HUES48 (cell line): ENCODE measurements at regions not wholly inside any gene's neighbourhood (a gene's known extent, or its start where the extent isn't known, plus 50 kb on each side); places are given as distances from the start of the nearest gene placed in this dataset.

Source experiments
- H3K27ac ChIP-seq: one replicate; pipeline ENCODE4 v1.7.0; 2013; ENCODE audit warnings: low read depth, low read length, inconsistent platforms
- H3K27me3 ChIP-seq: 2 replicates; pipeline ENCODE4 v1.6.1; 2013; ENCODE audit warnings: mild to moderate bottlenecking, low read length; ENCODE audit not compliant: control insufficient read depth, insufficient read depth
- H3K36me3 ChIP-seq: 2 replicates; pipeline ENCODE4 v1.6.1; 2013; ENCODE audit warnings: low read length; ENCODE audit not compliant: control insufficient read depth, insufficient read depth
- H3K4me1 ChIP-seq: 2 replicates; pipeline ENCODE4 v1.6.1; 2013; ENCODE audit warnings: mild to moderate bottlenecking, low read length; ENCODE audit not compliant: control insufficient read depth, insufficient read depth
- H3K4me3 ChIP-seq: 2 replicates; pipeline ENCODE4 v1.5.1; 2013; ENCODE audit warnings: mild to moderate bottlenecking, low read depth, low read length
- H3K9ac ChIP-seq: 2 replicates; pipeline ENCODE4 v1.6.1; 2013; ENCODE audit warnings: mild to moderate bottlenecking, low read depth, low read length, moderate library complexity
- H3K9me3 ChIP-seq: 2 replicates; pipeline ENCODE4 v1.6.1; 2013; ENCODE audit warnings: low read length; ENCODE audit not compliant: control insufficient read depth, insufficient read depth

- no peak overlapping the region for H3K27ac ChIP-seq
- peaks cover 13% of the 10 kb centered on the region for H3K4me1 ChIP-seq
- no peak overlapping the region for H3K4me3 ChIP-seq
- H3K9ac ChIP-seq: no peak overlapping the region
- H3K36me3 ChIP-seq: no peaks in the 10 kb centered on the region
- H3K27me3 ChIP-seq: no peaks in the 10 kb centered on the region
- H3K9me3 ChIP-seq: no peaks in the 10 kb centered on the region
Observed at GRCh38 chr16:80327740-80328139, 213.1 kb upstream of the DYNLRB2 start.

- H3K9ac ChIP-seq: no peak overlapping the region
- no peak overlapping the region for H3K4me3 ChIP-seq
- H3K27me3 ChIP-seq: no peaks in the 10 kb centered on the region
- no peaks in the 10 kb centered on the region for H3K9me3 ChIP-seq
- no peaks in the 10 kb centered on the region for H3K36me3 ChIP-seq
- H3K27ac ChIP-seq: no peak overlapping the region
- H3K4me1 ChIP-seq: peaks cover 13% of the 10 kb centered on the region
Observed at GRCh38 chr16:80324371-80324770, 216.4 kb upstream of the DYNLRB2 start.

- Histone ChIP-seq H3K4me1 (peaks cover 13% of the 10 kb centered on the region), H3K27ac (no peak overlapping the region), H3K4me3 (no peak overlapping the region), H3K9me3 (no peaks in the 10 kb centered on the region), H3K9ac (no peak overlapping the region), H3K27me3 (no peaks in the 10 kb centered on the region), H3K36me3 (no peaks in the 10 kb centered on the region)
Observed at GRCh38 chr16:80323808-80324195, 217.0 kb upstream of the DYNLRB2 start.

GRCh38 chr16:80323187-80323807 lies 217.5 kb upstream of the DYNLRB2 start:
- no peak overlapping the region for H3K4me3 ChIP-seq
- H3K4me1 ChIP-seq: peaks cover 13% of the 10 kb centered on the region
- no peak overlapping the region for H3K27ac ChIP-seq
- no peaks in the 10 kb centered on the region for H3K9me3 ChIP-seq
- H3K36me3 ChIP-seq: no peaks in the 10 kb centered on the region
- H3K27me3 ChIP-seq: no peaks in the 10 kb centered on the region
- no peak overlapping the region for H3K9ac ChIP-seq

- H3K4me3 ChIP-seq: no peak overlapping the region
- H3K9me3 ChIP-seq: no peaks in the 10 kb centered on the region
- H3K9ac ChIP-seq: no peak overlapping the region
- H3K27me3 ChIP-seq: no peaks in the 10 kb centered on the region
- no peak overlapping the region for H3K27ac ChIP-seq
- H3K4me1 ChIP-seq: peaks cover 9% of the 10 kb centered on the region; the same call in 1 of the 2 replicates
- no peaks in the 10 kb centered on the region for H3K36me3 ChIP-seq
Observed at GRCh38 chr16:80319181-80319580, 221.6 kb upstream of the DYNLRB2 start.

- Histone ChIP-seq H3K27me3 (no peaks in the 10 kb centered on the region), H3K9ac (no peak overlapping the region), H3K4me1 (no peaks in the 10 kb centered on the region; the same call in 1 of the 2 replicates), H3K36me3 (no peaks in the 10 kb centered on the region), H3K27ac (no peak overlapping the region), H3K9me3 (no peaks in the 10 kb centered on the region), H3K4me3 (no peak overlapping the region)
Observed at GRCh38 chr16:80318107-80318506, 222.7 kb upstream of the DYNLRB2 start.

GRCh38 chr16:80317599-80318037 lies 223.2 kb upstream of the DYNLRB2 start:
- no peak overlapping the region for H3K27ac ChIP-seq
- no peaks in the 10 kb centered on the region for H3K4me1 ChIP-seq
- no peaks in the 10 kb centered on the region for H3K9me3 ChIP-seq
- H3K27me3 ChIP-seq: no peaks in the 10 kb centered on the region
- H3K4me3 ChIP-seq: no peak overlapping the region
- no peaks in the 10 kb centered on the region for H3K36me3 ChIP-seq
- no peak overlapping the region for H3K9ac ChIP-seq

- Histone ChIP-seq H3K36me3 (no peaks in the 10 kb centered on the region), H3K4me1 (no peaks in the 10 kb centered on the region), H3K9me3 (no peaks in the 10 kb centered on the region), H3K4me3 (no peak overlapping the region), H3K27ac (no peak overlapping the region), H3K27me3 (no peaks in the 10 kb centered on the region), H3K9ac (no peak overlapping the region)
Observed at GRCh38 chr16:80317116-80317515, 223.7 kb upstream of the DYNLRB2 start.

- no peak overlapping the region for H3K27ac ChIP-seq
- H3K9me3 ChIP-seq: no peaks in the 10 kb centered on the region
- H3K36me3 ChIP-seq: no peaks in the 10 kb centered on the region
- no peak overlapping the region for H3K4me3 ChIP-seq
- no peaks in the 10 kb centered on the region for H3K4me1 ChIP-seq
- no peaks in the 10 kb centered on the region for H3K27me3 ChIP-seq
- H3K9ac ChIP-seq: no peak overlapping the region
Observed at GRCh38 chr16:80314042-80314441, 226.8 kb upstream of the DYNLRB2 start.

- H3K4me3 ChIP-seq: no peak overlapping the region
- H3K36me3 ChIP-seq: no peaks in the 10 kb centered on the region
- no peak overlapping the region for H3K27ac ChIP-seq
- H3K4me1 ChIP-seq: peaks cover 12% of the 10 kb centered on the region
- no peaks in the 10 kb centered on the region for H3K9me3 ChIP-seq
- H3K27me3 ChIP-seq: no peaks in the 10 kb centered on the region
- no peak overlapping the region for H3K9ac ChIP-seq
Observed at GRCh38 chr16:80309178-80309577, 231.6 kb upstream of the DYNLRB2 start.

GRCh38 chr16:80305410-80305809 lies 235.4 kb upstream of the DYNLRB2 start:
- H3K27me3 ChIP-seq: no peaks in the 10 kb centered on the region
- no peak overlapping the region for H3K27ac ChIP-seq

More at GRCh38 chr16:80305410-80305809, 235.4 kb upstream of the DYNLRB2 start:
- H3K36me3 ChIP-seq: no peaks in the 10 kb centered on the region
- no peaks in the 10 kb centered on the region for H3K9me3 ChIP-seq
- H3K4me1 ChIP-seq: peaks cover 12% of the 10 kb centered on the region
- no peak overlapping the region for H3K4me3 ChIP-seq
- H3K9ac ChIP-seq: no peak overlapping the region
